ENCODE measurements at regions not wholly inside any gene's neighbourhood (a gene's known extent, or its start where the extent isn't known, plus 50 kb on each side); places are given as distances from the start of the nearest gene placed in this dataset.

GRCh38 chr3:54071601-54072000 lies 50.8 kb upstream of the CACNA2D3 start:
- DNase-seq, result no peak
- Histone ChIP-seq H3K9me3 (peaks cover 7 to 23% (median 16%) of the 10 kb centered on the region in 4 donors), H3K36me3 (no peaks in the 10 kb centered on the region), H3K27ac (no peak overlapping the region), H3K27me3 (no peaks in the 10 kb centered on the region), H3K4me1 (no peaks in the 10 kb centered on the region), H3K4me3 (no peak overlapping the region)
- WGBS, 5 donors, result 82 to 91% (median 89%) methylated on average over 6 of the region's 6 CpGs
- no peak for TF ChIP-seq POLR2AphosphoS5 (IDR thresholded peaks at IDR 0.05)
- TF ChIP-seq EP300 (IDR thresholded peaks at IDR 0.05), result no peak
- no peak for TF ChIP-seq POLR2A (IDR thresholded peaks at IDR 0.05)
- no peak for TF ChIP-seq CTCF (IDR thresholded peaks at IDR 0.05)
- intact Hi-C loops (cut with DNase I; ENCODE audit: low total_unique reads), result no loop called here

- no peak for DNase-seq
- WGBS, 5 donors, result 81 to 96% (median 93%) methylated on average over 2 of the region's 2 CpGs
- Histone ChIP-seq H3K4me1 (peaks cover 0 to 8% (median 0%) of the 10 kb centered on the region in 4 donors), H3K27ac (no peak overlapping the region), H3K27me3 (no peaks in the 10 kb centered on the region), H3K36me3 (no peaks in the 10 kb centered on the region), H3K9me3 (peaks cover 7 to 23% (median 16%) of the 10 kb centered on the region in 4 donors), H3K4me3 (no peak overlapping the region)
- intact Hi-C loops (cut with DNase I; ENCODE audit: low total_unique reads), result no loop called here
- no peak for TF ChIP-seq EP300 (IDR thresholded peaks at IDR 0.05)
- no peak for TF ChIP-seq POLR2AphosphoS5 (IDR thresholded peaks at IDR 0.05)
- no peak for TF ChIP-seq POLR2A (IDR thresholded peaks at IDR 0.05)
- no peak for TF ChIP-seq CTCF (IDR thresholded peaks at IDR 0.05)
These were observed 52.4 kb upstream of the CACNA2D3 start for GRCh38 chr3:54069961-54070360.

GRCh38 chr3:54067055-54067698 lies 55.2 kb upstream of the CACNA2D3 start:
- Histone ChIP-seq H3K9me3 (peaks cover 7 to 23% (median 16%) of the 10 kb centered on the region in 4 donors), H3K4me3 (no peak overlapping the region), H3K4me1 (peaks cover 0 to 8% (median 0%) of the 10 kb centered on the region in 4 donors), H3K27ac (no peak overlapping the region), H3K36me3 (no peaks in the 10 kb centered on the region), H3K27me3 (no peaks in the 10 kb centered on the region)
- 46 to 63% (median 55%) methylated on average over 8 of the region's 8 CpGs for WGBS, 5 donors
- no peak for DNase-seq
- intact Hi-C loops (cut with DNase I; ENCODE audit: low total_unique reads), result no loop called here
- TF ChIP-seq CTCF (IDR thresholded peaks at IDR 0.05) (no peak), POLR2AphosphoS5 (IDR thresholded peaks at IDR 0.05) (no peak), POLR2A (IDR thresholded peaks at IDR 0.05) (no peak), EP300 (IDR thresholded peaks at IDR 0.05) (no peak)

- peaks cover 0 to 8% (median 0%) of the 10 kb centered on the region in 4 donors for H3K4me1 ChIP-seq
- no peak overlapping the region for H3K27ac ChIP-seq
- no peak for DNase-seq
- WGBS, 5 donors, result 78 to 92% (median 92%) methylated on average over 2 to 3 of the region's 3 CpGs
- no peaks in the 10 kb centered on the region for H3K27me3 ChIP-seq
- intact Hi-C loops (cut with DNase I; ENCODE audit: low total_unique reads), result no loop called here
- peaks cover 7 to 19% (median 16%) of the 10 kb centered on the region in 4 donors for H3K9me3 ChIP-seq
- TF ChIP-seq CTCF (IDR thresholded peaks at IDR 0.05) (no peak), POLR2AphosphoS5 (IDR thresholded peaks at IDR 0.05) (no peak), POLR2A (IDR thresholded peaks at IDR 0.05) (no peak)
- no peaks in the 10 kb centered on the region for H3K36me3 ChIP-seq
- no peak overlapping the region for H3K4me3 ChIP-seq
These were observed 56.1 kb upstream of the CACNA2D3 start for GRCh38 chr3:54066253-54066652.
